CD4-positive, alpha-beta T cell (primary cell): ENCODE measurements at regions not wholly inside any gene's neighbourhood (a gene's known extent, or its start where the extent isn't known, plus 50 kb on each side); places are given as distances from the start of the nearest gene placed in this dataset.
"Not testable (repeated sequence)": the region's sequence is repeated elsewhere in the genome, so short reads cannot be mapped to it uniquely, and the experiment has no call there.

Experiments used
- ATAC-seq: fragments of 200-7000 bp; cut with Tn5 transposase; one replicate; pipeline ENCODE4 v1.10.0; 2022; ENCODE audit warnings: mild to moderate bottlenecking; ENCODE audit not compliant: poor library complexity
- CTCF ChIA-PET: fragments of 350-600 bp; sonication (Branson Sonifier 250); formaldehyde crosslinking; loops from one replicate; lab custom pipeline; 2021; ENCODE audit warnings: antibody characterized with exemption, inconsistent platforms; lab: Charles Lee
- POLR2A ChIA-PET: fragments of 350-600 bp; sonication (Branson Sonifier 250); formaldehyde crosslinking; loops from one replicate; lab custom pipeline; 2021; ENCODE audit warnings: antibody characterized with exemption, inconsistent platforms; lab: Charles Lee
- DNase-seq, 14 experiments: peaks; one replicate each; pipeline ENCODE4 v3.0.0-alpha.2; 2013 to 2020; ENCODE audit warnings: mixed read lengths in 2 of 14
- H3K27ac ChIP-seq, 2 donors: one replicate each; pipeline versions ENCODE4 v1.5.1 to v1.7.0; 2013; ENCODE audit warnings: low read length in 2 of 2, low read depth in 1 of 2, mild to moderate bottlenecking in 1 of 2
- H3K27me3 ChIP-seq, 2 experiments: 1 replicate in 1 of 2; 2 replicates in 1 of 2; pipeline versions ENCODE4 v1.6.1 to v1.7.0; 2013; ENCODE audit warnings: low read length in 2 of 2, control low read depth in 1 of 2, mild to moderate bottlenecking in 1 of 2, moderate library complexity in 1 of 2; ENCODE audit not compliant: insufficient read depth in 2 of 2, control insufficient read depth in 1 of 2
- H3K36me3 ChIP-seq: one replicate; pipeline ENCODE4 v1.6.1; 2013; ENCODE audit warnings: low read length, control low read depth; ENCODE audit not compliant: insufficient read depth
- H3K4me1 ChIP-seq: one replicate; pipeline ENCODE4 v1.6.1; 2013; ENCODE audit warnings: low read length, control low read depth; ENCODE audit not compliant: insufficient read depth
- H3K4me3 ChIP-seq: one replicate; pipeline ENCODE4 v1.5.1; 2013; ENCODE audit warnings: mild to moderate bottlenecking, low read length, moderate library complexity
- H3K9me3 ChIP-seq, 2 experiments: 1 replicate in 1 of 2; 2 replicates in 1 of 2; pipeline versions ENCODE4 v1.6.1 to v1.7.0; 2013; ENCODE audit warnings: low read length in 2 of 2, mild to moderate bottlenecking in 2 of 2, control low read depth in 1 of 2, moderate library complexity in 1 of 2; ENCODE audit not compliant: control insufficient read depth in 1 of 2, insufficient read depth in 1 of 2
- H3K27ac Mint-ChIP-seq: one replicate; pipeline ENCODE4 v1.8.0; 2020; ENCODE audit warnings: mixed read lengths
- H3K27me3 Mint-ChIP-seq: one replicate; pipeline ENCODE4 v1.8.0; 2021; ENCODE audit warnings: mixed read lengths
- H3K36me3 Mint-ChIP-seq: one replicate; pipeline ENCODE4 v1.8.0; 2021; ENCODE audit warnings: low read depth, mixed read lengths
- H3K4me1 Mint-ChIP-seq: one replicate; pipeline ENCODE4 v1.8.0; 2021; ENCODE audit warnings: low read depth, mixed read lengths
- H3K4me3 Mint-ChIP-seq: one replicate; pipeline ENCODE4 v1.8.0; 2020; ENCODE audit warnings: mild to moderate bottlenecking, mixed read lengths
- H3K9me3 Mint-ChIP-seq: one replicate; pipeline ENCODE4 v1.8.0; 2020; ENCODE audit warnings: mixed read lengths
- CTCF ChIP-seq: fragments of 200-600 bp; IDR thresholded peaks from one replicate; pipeline ENCODE4 v1.8.0; 2022; ENCODE audit warnings: antibody characterized with exemption, mild to moderate bottlenecking
- intact Hi-C, 2 experiments: fragments of 100-400 bp; cut with DNase I in 1 of 2; cut with micrococcal nuclease in 1 of 2; formaldehyde crosslinking; loops; one replicate each; pipeline versions ENCODE4 v1.15.1 to v1.9.0; 2023 to 2025; cut with DNase I, micrococcal nuclease

GRCh38 chr2:179385756-179386155, 121.1 kb upstream of the SESTD1 start:
- intact Hi-C loops: not testable (repeated sequence)

GRCh38 chr2:179383975-179384374, 119.3 kb upstream of the SESTD1 start:
- Mint-ChIP-seq H3K36me3 (no peaks in the 10 kb centered on the region), H3K9me3 (no peaks in the 10 kb centered on the region), H3K4me3 (no peak overlapping the region), H3K4me1 (no peaks in the 10 kb centered on the region), H3K27ac (no peak overlapping the region), H3K27me3 (peaks cover 19% of the 10 kb centered on the region)
- H3K4me1 ChIP-seq: no peaks in the 10 kb centered on the region
- ATAC-seq (no peak), DNase-seq (no peak)
- no peak overlapping the region for H3K27ac ChIP-seq
- ChIA-PET CTCF (no interaction called here), POLR2A (no interaction called here)
- TF ChIP-seq CTCF: no peak
- H3K9me3 ChIP-seq: no peaks in the 10 kb centered on the region
- no peaks in the 10 kb centered on the region for H3K36me3 ChIP-seq
- intact Hi-C loops: no loop called here
- H3K27me3 ChIP-seq: peaks cover 0 to 6% of the 10 kb centered on the region in 2 experiments
- no peak overlapping the region for H3K4me3 ChIP-seq

More at GRCh38 chr2:179385756-179386155, 121.1 kb upstream of the SESTD1 start:
- DNase-seq, CTCF ChIA-PET, H3K4me1 Mint-ChIP-seq, H3K9me3 ChIP-seq, H3K36me3 ChIP-seq, POLR2A ChIA-PET, ATAC-seq, H3K4me1 ChIP-seq, H3K9me3 Mint-ChIP-seq, H3K4me3 Mint-ChIP-seq, H3K36me3 Mint-ChIP-seq, H3K4me3 ChIP-seq, H3K27me3 ChIP-seq, H3K27ac ChIP-seq, H3K27ac Mint-ChIP-seq: not testable (repeated sequence)
- H3K27me3 Mint-ChIP-seq: peaks cover 12% of the 10 kb centered on the region

GRCh38 chr2:179377296-179377695, 112.7 kb upstream of the SESTD1 start:
- no peaks in the 10 kb centered on the region for H3K4me1 Mint-ChIP-seq
- no peaks in the 10 kb centered on the region for H3K4me1 ChIP-seq
- intact Hi-C loops: no loop called here
- H3K4me3 ChIP-seq: no peak overlapping the region
- H3K36me3 ChIP-seq: no peaks in the 10 kb centered on the region
- no peaks in the 10 kb centered on the region for H3K27me3 ChIP-seq
- no peak for TF ChIP-seq CTCF
- peaks cover 29% of the 10 kb centered on the region for H3K27me3 Mint-ChIP-seq
- H3K36me3 Mint-ChIP-seq: no peaks in the 10 kb centered on the region
- ChIA-PET CTCF (no interaction called here), POLR2A (no interaction called here)
- no peaks in the 10 kb centered on the region for H3K9me3 Mint-ChIP-seq
- DNase-seq (no peak), ATAC-seq (no peak)
- H3K9me3 ChIP-seq: no peaks in the 10 kb centered on the region
- no peak overlapping the region for H3K27ac Mint-ChIP-seq
- H3K4me3 Mint-ChIP-seq: no peak overlapping the region
- no peak overlapping the region for H3K27ac ChIP-seq

GRCh38 chr2:179376881-179377280, 112.2 kb upstream of the SESTD1 start:
- no peaks in the 10 kb centered on the region for H3K9me3 Mint-ChIP-seq
- no peaks in the 10 kb centered on the region for H3K36me3 Mint-ChIP-seq
- Histone ChIP-seq H3K27me3 (no peaks in the 10 kb centered on the region), H3K9me3 (no peaks in the 10 kb centered on the region), H3K4me3 (no peak overlapping the region), H3K4me1 (no peaks in the 10 kb centered on the region), H3K27ac (no peak overlapping the region), H3K36me3 (no peaks in the 10 kb centered on the region)
- H3K4me1 Mint-ChIP-seq: no peaks in the 10 kb centered on the region
- no peak for DNase-seq
- ChIA-PET CTCF (interaction anchor here (0.6 kb wide), 1 partner anchor 18 kb away, joined by 3 read pairs; no protein-coding TSS in a partner anchor), POLR2A (no interaction called here)
- no peak overlapping the region for H3K27ac Mint-ChIP-seq
- no peak overlapping the region for H3K4me3 Mint-ChIP-seq
- intact Hi-C loops: no loop called here
- no peak for TF ChIP-seq CTCF
- H3K27me3 Mint-ChIP-seq: peaks cover 29% of the 10 kb centered on the region
- ATAC-seq: no peak
